ENCODE measurements at regions not wholly inside any gene's neighbourhood (a gene's known extent, or its start where the extent isn't known, plus 50 kb on each side); places are given as distances from the start of the nearest gene placed in this dataset.

DNA sequence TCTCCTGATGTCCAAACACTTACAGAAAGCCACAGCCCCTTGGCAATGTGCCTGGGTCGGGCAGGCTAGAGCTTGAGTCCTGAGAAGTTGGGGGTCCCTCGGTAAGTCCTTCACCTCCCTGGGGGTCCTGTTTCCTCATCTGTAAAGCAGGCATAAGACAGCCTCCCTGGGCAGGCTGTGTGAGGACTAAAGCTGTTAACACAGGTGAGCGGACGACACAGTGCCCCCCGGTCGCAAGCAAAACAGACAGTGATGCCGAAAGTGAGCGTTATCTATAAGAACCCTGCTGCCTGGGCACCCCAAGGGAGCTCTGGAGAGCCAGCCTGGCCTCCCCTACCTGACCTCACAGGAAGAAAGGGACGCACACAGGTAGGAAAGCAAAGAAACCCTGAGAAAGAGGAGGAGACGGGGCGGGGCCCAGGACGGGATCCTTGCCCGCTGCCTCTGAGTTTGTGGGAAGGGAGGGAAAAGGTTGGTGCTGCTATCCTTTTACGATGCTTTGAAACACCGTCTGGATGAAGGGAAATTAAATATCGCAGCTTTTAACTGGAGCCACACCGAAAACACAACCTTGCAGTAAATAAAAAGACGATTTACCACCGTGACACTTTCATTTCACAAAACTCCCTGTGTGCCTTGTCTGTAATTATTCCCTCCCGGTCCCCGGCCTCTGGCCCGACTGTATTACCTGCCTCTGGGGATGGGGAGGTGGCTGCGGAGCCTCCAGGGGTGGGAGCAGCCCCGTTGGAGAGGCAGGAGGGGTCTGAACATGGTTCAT is 67.1 kb downstream of the ENGASE start:
- TF ChIP-seq RAD21 (IDR thresholded peaks at IDR 0.05; ENCODE audit: low read depth): no peak
- TF ChIP-seq, protein P1, sequence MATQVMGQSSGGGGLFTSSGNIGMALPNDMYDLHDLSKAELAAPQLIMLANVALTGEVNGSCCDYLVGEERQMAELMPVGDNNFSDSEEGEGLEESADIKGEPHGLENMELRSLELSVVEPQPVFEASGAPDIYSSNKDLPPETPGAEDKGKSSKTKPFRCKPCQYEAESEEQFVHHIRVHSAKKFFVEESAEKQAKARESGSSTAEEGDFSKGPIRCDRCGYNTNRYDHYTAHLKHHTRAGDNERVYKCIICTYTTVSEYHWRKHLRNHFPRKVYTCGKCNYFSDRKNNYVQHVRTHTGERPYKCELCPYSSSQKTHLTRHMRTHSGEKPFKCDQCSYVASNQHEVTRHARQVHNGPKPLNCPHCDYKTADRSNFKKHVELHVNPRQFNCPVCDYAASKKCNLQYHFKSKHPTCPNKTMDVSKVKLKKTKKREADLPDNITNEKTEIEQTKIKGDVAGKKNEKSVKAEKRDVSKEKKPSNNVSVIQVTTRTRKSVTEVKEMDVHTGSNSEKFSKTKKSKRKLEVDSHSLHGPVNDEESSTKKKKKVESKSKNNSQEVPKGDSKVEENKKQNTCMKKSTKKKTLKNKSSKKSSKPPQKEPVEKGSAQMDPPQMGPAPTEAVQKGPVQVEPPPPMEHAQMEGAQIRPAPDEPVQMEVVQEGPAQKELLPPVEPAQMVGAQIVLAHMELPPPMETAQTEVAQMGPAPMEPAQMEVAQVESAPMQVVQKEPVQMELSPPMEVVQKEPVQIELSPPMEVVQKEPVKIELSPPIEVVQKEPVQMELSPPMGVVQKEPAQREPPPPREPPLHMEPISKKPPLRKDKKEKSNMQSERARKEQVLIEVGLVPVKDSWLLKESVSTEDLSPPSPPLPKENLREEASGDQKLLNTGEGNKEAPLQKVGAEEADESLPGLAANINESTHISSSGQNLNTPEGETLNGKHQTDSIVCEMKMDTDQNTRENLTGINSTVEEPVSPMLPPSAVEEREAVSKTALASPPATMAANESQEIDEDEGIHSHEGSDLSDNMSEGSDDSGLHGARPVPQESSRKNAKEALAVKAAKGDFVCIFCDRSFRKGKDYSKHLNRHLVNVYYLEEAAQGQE (IDR thresholded peaks at IDR 0.05; ENCODE audit: low read depth): no peak
- TF ChIP-seq EGR1 (IDR thresholded peaks at IDR 0.05): no peak
